GM23338 (cell line): ENCODE measurements at regions not wholly inside any gene's neighbourhood (a gene's known extent, or its start where the extent isn't known, plus 50 kb on each side); places are given as distances from the start of the nearest gene placed in this dataset.

ENCODE experiments used
- ATAC-seq: fragments of 200-7000 bp; cut with Tn5 transposase; 3 replicates; pipeline ENCODE4 v1.9.1; 2020
- DNase-seq: peaks from one replicate; pipeline ENCODE4 v3.0.0-alpha.2; 2015; ENCODE audit warnings: low spot score
- H2AFZ ChIP-seq: fragments of 200-600 bp; sonication (generic); 2 replicates; pipeline ENCODE4 v1.8.0; 2016; ENCODE audit warnings: antibody characterized with exemption, mild to moderate bottlenecking, moderate library complexity
- H3F3A ChIP-seq: fragments of 200-600 bp; sonication (generic); replicated peaks from 2 replicates; pipeline ENCODE4 v1.8.0; 2017; ENCODE audit warnings: antibody characterized with exemption, mixed run types, low read depth
- H3K27ac ChIP-seq: fragments of 200-600 bp; sonication (generic); 2 replicates; pipeline ENCODE4 v1.6.1; 2016; ENCODE audit warnings: low read depth
- H3K27me3 ChIP-seq: fragments of 200-600 bp; sonication (generic); 2 replicates; pipeline ENCODE4 v1.8.0; 2016; ENCODE audit warnings: mild to moderate bottlenecking, mixed run types, moderate library complexity; ENCODE audit not compliant: insufficient read depth
- H3K36me3 ChIP-seq: fragments of 200-600 bp; sonication (generic); 2 replicates; pipeline ENCODE4 v1.8.0; 2016; ENCODE audit warnings: mild to moderate bottlenecking; ENCODE audit not compliant: insufficient read depth
- H3K4me1 ChIP-seq: fragments of 200-600 bp; sonication (generic); 2 replicates; pipeline ENCODE4 v1.8.0; 2016; ENCODE audit warnings: mild to moderate bottlenecking, moderate library complexity; ENCODE audit not compliant: insufficient read depth
- H3K4me2 ChIP-seq: fragments of 200-600 bp; sonication (generic); 2 replicates; pipeline ENCODE4 v1.7.1; 2017; ENCODE audit warnings: mixed run types
- H3K4me3 ChIP-seq: fragments of 200-600 bp; sonication (generic); 2 replicates; pipeline ENCODE4 v1.6.1; 2016; ENCODE audit warnings: mixed run types
- H3K79me2 ChIP-seq: fragments of 200-600 bp; sonication (generic); replicated peaks from 2 replicates; pipeline ENCODE4 v1.8.0; 2017; ENCODE audit warnings: mild to moderate bottlenecking; ENCODE audit not compliant: insufficient read depth
- H3K9me2 ChIP-seq: fragments of 200-600 bp; sonication (generic); 2 replicates; pipeline ENCODE4 v1.8.0; 2017; ENCODE audit not compliant: insufficient read depth
- H4K20me1 ChIP-seq: fragments of 200-600 bp; sonication (generic); replicated peaks from 2 replicates; pipeline ENCODE4 v1.8.0; 2017; ENCODE audit warnings: mild to moderate bottlenecking; ENCODE audit not compliant: insufficient read depth
- H3K27ac Mint-ChIP-seq: 2 replicates; pipeline ENCODE4 v1.8.0; 2020; ENCODE audit warnings: inconsistent platforms, mild to moderate bottlenecking, moderate library complexity, mixed read lengths
- H3K27me3 Mint-ChIP-seq: 3 replicates; pipeline ENCODE4 v1.8.0; 2022; ENCODE audit warnings: low read depth, mild to moderate bottlenecking, moderate library complexity, mixed read lengths, inconsistent platforms; ENCODE audit not compliant: insufficient read depth, poor library complexity
- H3K36me3 Mint-ChIP-seq: 3 replicates; pipeline ENCODE4 v1.8.0; 2021; ENCODE audit warnings: low read depth, mild to moderate bottlenecking, inconsistent platforms, moderate library complexity, mixed read lengths
- H3K4me1 Mint-ChIP-seq: 3 replicates; pipeline ENCODE4 v1.8.0; 2020; ENCODE audit warnings: mild to moderate bottlenecking, inconsistent platforms, mixed read lengths
- H3K4me3 Mint-ChIP-seq: 3 replicates; pipeline ENCODE4 v1.8.0; 2021; ENCODE audit warnings: moderate library complexity, mild to moderate bottlenecking, inconsistent platforms, mixed read lengths
- H3K9me3 Mint-ChIP-seq: 3 replicates; pipeline ENCODE4 v1.8.0; 2020; ENCODE audit warnings: moderate library complexity, mild to moderate bottlenecking, inconsistent platforms, mixed read lengths
- EZH2phosphoT487 ChIP-seq: fragments of 200-600 bp; sonication (generic); IDR thresholded peaks from one replicate; pipeline ENCODE4 v1.8.1; 2018; ENCODE audit warnings: antibody characterized with exemption; ENCODE audit not compliant: unreplicated experiment
- JUNB ChIP-seq: IDR thresholded peaks from one replicate; pipeline ENCODE4 v1.6.1; 2016; ENCODE audit warnings: antibody characterized with exemption; ENCODE audit not compliant: unreplicated experiment
- NANOG ChIP-seq: IDR thresholded peaks from 2 replicates; pipeline ENCODE4 v1.6.1; 2016; ENCODE audit warnings: antibody characterized with exemption, borderline replicate concordance
- STAT1 ChIP-seq: IDR thresholded peaks from one replicate; pipeline ENCODE4 v1.6.1; 2016; ENCODE audit warnings: antibody characterized with exemption; ENCODE audit not compliant: unreplicated experiment
- ZNF114 ChIP-seq: fragments of 250-450 bp; sonication (Bioruptor Pico); IDR thresholded peaks from 2 replicates; pipeline ENCODE4 v1.5.0; 2020; ENCODE audit warnings: mild to moderate bottlenecking, moderate library complexity
- TF ChIP-seq, protein P1 (sequence below): IDR thresholded peaks from one replicate; pipeline ENCODE4 v1.6.1; 2018; ENCODE audit warnings: antibody characterized with exemption; ENCODE audit not compliant: unreplicated experiment
- TF ChIP-seq, protein P2 (sequence below): fragments of 250-450 bp; sonication (Bioruptor Pico); IDR thresholded peaks from 2 replicates; pipeline ENCODE4 v1.5.0; 2020; ENCODE audit warnings: mild to moderate bottlenecking, moderate library complexity

DNA sequence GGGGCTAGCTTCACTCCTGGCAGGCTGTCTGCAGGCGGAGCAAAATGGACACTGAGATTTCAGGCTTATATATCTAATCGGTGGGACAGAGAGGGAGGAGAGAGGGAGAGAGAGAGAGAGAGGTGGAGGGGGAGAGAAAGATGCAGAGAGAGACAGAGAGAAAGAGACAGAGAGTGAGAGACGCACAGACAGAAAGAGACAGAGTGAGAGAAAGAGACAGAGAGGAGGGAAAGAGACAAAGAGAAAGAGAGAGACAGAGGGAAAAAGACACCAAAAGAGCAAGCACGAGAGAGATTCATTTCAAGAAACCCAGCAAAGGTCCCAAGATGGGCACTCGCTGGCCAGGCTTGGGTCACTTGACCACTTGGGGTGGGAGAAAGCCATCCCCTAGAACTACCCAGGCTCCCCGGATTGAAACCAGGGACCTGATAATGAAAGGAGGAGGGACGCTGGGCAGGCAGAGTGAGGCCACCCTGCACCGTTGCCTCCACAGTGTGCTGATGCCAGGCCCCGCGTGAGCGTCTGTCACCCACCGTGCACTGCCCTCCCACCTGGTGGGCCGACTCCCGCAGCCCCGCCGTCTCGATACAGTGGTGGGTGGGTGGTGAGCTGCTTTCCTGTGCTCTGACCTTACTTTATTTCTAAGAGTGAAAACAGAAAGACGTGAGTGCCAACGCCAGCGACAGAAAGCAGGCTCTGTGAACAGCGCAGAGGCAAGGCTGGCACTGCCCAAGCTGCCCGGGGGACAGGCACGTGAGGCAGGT lies 67.9 kb upstream of the SLCO4A1 start (continued):
- TF ChIP-seq, protein P1, sequence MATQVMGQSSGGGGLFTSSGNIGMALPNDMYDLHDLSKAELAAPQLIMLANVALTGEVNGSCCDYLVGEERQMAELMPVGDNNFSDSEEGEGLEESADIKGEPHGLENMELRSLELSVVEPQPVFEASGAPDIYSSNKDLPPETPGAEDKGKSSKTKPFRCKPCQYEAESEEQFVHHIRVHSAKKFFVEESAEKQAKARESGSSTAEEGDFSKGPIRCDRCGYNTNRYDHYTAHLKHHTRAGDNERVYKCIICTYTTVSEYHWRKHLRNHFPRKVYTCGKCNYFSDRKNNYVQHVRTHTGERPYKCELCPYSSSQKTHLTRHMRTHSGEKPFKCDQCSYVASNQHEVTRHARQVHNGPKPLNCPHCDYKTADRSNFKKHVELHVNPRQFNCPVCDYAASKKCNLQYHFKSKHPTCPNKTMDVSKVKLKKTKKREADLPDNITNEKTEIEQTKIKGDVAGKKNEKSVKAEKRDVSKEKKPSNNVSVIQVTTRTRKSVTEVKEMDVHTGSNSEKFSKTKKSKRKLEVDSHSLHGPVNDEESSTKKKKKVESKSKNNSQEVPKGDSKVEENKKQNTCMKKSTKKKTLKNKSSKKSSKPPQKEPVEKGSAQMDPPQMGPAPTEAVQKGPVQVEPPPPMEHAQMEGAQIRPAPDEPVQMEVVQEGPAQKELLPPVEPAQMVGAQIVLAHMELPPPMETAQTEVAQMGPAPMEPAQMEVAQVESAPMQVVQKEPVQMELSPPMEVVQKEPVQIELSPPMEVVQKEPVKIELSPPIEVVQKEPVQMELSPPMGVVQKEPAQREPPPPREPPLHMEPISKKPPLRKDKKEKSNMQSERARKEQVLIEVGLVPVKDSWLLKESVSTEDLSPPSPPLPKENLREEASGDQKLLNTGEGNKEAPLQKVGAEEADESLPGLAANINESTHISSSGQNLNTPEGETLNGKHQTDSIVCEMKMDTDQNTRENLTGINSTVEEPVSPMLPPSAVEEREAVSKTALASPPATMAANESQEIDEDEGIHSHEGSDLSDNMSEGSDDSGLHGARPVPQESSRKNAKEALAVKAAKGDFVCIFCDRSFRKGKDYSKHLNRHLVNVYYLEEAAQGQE, result no peak
- no peak for TF ChIP-seq ZNF114
- no peak for TF ChIP-seq EZH2phosphoT487
- TF ChIP-seq NANOG, result no peak
- no peak for TF ChIP-seq JUNB

DNA sequence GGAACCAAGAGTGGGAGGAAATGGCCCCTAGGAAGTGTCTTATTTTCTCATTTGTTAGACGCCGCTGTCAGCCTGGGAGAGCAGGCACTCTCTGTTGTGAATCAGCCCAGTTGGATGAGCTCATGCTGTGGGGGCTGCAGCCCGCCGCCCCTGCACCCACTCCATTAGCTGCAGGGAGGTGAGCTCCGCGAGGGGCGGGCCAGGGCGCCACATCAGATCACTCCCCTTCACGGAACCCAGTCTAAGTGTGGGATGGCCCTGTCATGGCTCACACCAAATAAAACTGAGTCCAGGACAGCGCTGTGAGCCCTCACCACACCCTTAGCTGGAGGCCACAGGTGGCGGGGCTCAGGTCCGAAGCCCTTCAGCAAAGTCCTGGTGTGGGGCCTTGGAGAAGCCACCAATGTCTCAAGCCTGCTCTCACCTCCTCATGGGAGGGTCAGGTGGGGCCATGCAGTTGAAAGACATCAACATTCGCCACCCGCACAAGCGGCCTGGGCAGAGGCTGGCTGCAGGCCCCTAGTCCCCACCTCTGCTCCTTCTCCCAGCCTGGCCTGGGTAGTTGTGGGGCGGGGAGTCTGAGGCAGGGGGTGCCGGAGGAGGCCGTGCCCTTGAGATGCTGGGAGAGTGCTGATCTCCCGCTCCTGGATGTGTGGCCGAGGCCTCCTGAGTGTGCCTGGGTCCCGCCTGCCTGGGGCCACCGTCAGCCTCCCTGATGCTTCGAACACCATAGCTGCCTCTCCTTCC lies 66.2 kb upstream of the SLCO4A1 start:
- H3K9me3 Mint-ChIP-seq, result peaks cover 8% of the 10 kb centered on the region; the same call in 2 of the 3 replicates
- peaks cover 19% of the 10 kb centered on the region for H3K4me1 Mint-ChIP-seq
- no peak for ATAC-seq
- H3K27ac Mint-ChIP-seq, result no peak overlapping the region; the same call in 1 of the 2 replicates
- Histone ChIP-seq H3K27me3 (no peaks in the 10 kb centered on the region), H2AFZ (no peak overlapping the region), H3K4me1 (peaks cover 5% of the 10 kb centered on the region; the same call in 1 of the 2 replicates), H4K20me1 (no peaks in the 10 kb centered on the region), H3K27ac (no peak overlapping the region), H3K4me3 (no peak overlapping the region), H3K36me3 (no peaks in the 10 kb centered on the region), H3K4me2 (no peak overlapping the region), H3F3A (no peaks in the 10 kb centered on the region), H3K9me2 (no peaks in the 10 kb centered on the region), H3K79me2 (no peaks in the 10 kb centered on the region)
- peaks cover 28% of the 10 kb centered on the region for H3K27me3 Mint-ChIP-seq
- H3K4me3 Mint-ChIP-seq, result no peak overlapping the region
- no peaks in the 10 kb centered on the region; the same call in 1 of the 3 replicates for H3K36me3 Mint-ChIP-seq
- no peak for DNase-seq
- TF ChIP-seq, protein P2, sequence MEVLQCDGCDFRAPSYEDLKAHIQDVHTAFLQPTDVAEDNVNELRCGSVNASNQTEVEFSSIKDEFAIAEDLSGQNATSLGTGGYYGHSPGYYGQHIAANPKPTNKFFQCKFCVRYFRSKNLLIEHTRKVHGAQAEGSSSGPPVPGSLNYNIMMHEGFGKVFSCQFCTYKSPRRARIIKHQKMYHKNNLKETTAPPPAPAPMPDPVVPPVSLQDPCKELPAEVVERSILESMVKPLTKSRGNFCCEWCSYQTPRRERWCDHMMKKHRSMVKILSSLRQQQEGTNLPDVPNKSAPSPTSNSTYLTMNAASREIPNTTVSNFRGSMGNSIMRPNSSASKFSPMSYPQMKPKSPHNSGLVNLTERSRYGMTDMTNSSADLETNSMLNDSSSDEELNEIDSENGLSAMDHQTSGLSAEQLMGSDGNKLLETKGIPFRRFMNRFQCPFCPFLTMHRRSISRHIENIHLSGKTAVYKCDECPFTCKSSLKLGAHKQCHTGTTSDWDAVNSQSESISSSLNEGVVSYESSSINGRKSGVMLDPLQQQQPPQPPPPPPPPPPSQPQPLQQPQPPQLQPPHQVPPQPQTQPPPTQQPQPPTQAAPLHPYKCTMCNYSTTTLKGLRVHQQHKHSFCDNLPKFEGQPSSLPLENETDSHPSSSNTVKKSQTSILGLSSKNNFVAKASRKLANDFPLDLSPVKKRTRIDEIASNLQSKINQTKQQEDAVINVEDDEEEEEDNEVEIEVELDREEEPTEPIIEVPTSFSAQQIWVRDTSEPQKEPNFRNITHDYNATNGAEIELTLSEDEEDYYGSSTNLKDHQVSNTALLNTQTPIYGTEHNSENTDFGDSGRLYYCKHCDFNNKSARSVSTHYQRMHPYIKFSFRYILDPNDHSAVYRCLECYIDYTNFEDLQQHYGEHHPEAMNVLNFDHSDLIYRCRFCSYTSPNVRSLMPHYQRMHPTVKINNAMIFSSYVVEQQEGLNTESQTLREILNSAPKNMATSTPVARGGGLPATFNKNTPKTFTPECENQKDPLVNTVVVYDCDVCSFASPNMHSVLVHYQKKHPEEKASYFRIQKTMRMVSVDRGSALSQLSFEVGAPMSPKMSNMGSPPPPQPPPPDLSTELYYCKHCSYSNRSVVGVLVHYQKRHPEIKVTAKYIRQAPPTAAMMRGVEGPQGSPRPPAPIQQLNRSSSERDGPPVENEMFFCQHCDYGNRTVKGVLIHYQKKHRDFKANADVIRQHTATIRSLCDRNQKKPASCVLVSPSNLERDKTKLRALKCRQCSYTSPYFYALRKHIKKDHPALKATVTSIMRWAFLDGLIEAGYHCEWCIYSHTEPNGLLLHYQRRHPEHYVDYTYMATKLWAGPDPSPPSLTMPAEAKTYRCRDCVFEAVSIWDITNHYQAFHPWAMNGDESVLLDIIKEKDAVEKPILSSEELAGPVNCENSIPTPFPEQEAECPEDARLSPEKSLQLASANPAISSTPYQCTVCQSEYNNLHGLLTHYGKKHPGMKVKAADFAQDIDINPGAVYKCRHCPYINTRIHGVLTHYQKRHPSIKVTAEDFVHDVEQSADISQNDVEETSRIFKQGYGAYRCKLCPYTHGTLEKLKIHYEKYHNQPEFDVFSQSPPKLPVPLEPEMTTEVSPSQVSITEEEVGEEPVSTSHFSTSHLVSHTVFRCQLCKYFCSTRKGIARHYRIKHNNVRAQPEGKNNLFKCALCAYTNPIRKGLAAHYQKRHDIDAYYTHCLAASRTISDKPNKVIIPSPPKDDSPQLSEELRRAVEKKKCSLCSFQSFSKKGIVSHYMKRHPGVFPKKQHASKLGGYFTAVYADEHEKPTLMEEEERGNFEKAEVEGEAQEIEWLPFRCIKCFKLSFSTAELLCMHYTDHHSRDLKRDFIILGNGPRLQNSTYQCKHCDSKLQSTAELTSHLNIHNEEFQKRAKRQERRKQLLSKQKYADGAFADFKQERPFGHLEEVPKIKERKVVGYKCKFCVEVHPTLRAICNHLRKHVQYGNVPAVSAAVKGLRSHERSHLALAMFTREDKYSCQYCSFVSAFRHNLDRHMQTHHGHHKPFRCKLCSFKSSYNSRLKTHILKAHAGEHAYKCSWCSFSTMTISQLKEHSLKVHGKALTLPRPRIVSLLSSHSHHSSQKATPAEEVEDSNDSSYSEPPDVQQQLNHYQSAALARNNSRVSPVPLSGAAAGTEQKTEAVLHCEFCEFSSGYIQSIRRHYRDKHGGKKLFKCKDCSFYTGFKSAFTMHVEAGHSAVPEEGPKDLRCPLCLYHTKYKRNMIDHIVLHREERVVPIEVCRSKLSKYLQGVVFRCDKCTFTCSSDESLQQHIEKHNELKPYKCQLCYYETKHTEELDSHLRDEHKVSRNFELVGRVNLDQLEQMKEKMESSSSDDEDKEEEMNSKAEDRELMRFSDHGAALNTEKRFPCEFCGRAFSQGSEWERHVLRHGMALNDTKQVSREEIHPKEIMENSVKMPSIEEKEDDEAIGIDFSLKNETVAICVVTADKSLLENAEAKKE (CRISPR knock-in tag), result no peak
- no peak for TF ChIP-seq STAT1
- no peak for TF ChIP-seq ZNF114
- TF ChIP-seq, protein P1, result no peak
